ENCODE measurements at regions not wholly inside any gene's neighbourhood (a gene's known extent, or its start where the extent isn't known, plus 50 kb on each side); places are given as distances from the start of the nearest gene placed in this dataset.

DNA sequence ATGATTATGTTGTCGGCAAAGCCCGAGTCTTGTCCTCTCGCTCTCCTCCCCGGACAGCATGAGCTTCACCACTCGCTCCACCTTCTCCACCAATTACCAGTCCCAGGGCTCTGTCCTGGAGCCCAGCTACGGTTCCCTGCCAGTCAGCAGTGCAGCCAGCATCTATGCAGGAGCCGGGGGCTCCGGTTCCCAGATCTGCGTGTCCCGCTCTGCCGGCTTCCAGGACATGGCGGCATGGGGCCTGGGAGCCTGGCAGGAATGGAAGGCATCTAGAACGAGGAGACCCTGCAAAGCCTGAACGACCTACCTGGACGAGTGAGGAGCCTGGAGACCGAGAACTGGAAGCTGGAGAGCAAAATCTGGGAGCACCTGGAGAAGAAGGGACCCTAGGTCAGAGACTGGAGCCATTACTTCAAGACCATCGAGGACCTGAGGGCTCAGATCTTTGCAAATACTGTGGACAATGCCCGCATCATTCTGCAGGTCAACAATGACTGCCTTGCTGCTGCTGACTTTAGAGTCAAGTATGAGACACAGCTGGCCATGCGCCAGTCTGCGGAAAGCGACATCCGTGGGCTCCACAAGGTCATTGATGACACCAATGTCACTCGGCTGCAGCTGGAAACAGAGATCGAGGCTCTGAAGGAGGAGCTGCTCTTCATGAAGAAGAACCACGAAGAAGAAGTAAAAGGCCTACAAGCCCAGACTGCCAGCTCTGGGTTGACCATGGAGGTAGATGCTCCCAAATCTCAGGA is 101.3 kb upstream of the MAN2A1 start:
- no peak overlapping the region for H3K4me3 ChIP-seq (replicated peaks in 1 of 2; ENCODE audit: low read depth in 1 of 2, low read length in 2 of 2)
- no peak for TF ChIP-seq JUND (IDR thresholded peaks at IDR 0.05)
- no peak for TF ChIP-seq RAD21 (IDR thresholded peaks at IDR 0.05; ENCODE audit: low read depth)
- TF ChIP-seq EZH2phosphoT487 (IDR thresholded peaks at IDR 0.05; ENCODE audit: borderline replicate concordance) = no peak
- no peak for TF ChIP-seq SIN3A (IDR thresholded peaks at IDR 0.05; ENCODE audit: low read depth)
- TF ChIP-seq, protein P1, sequence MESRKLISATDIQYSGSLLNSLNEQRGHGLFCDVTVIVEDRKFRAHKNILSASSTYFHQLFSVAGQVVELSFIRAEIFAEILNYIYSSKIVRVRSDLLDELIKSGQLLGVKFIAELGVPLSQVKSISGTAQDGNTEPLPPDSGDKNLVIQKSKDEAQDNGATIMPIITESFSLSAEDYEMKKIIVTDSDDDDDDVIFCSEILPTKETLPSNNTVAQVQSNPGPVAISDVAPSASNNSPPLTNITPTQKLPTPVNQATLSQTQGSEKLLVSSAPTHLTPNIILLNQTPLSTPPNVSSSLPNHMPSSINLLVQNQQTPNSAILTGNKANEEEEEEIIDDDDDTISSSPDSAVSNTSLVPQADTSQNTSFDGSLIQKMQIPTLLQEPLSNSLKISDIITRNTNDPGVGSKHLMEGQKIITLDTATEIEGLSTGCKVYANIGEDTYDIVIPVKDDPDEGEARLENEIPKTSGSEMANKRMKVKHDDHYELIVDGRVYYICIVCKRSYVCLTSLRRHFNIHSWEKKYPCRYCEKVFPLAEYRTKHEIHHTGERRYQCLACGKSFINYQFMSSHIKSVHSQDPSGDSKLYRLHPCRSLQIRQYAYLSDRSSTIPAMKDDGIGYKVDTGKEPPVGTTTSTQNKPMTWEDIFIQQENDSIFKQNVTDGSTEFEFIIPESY (IDR thresholded peaks at IDR 0.05; ENCODE audit: extremely low read depth, insufficient replicate concordance, low read length) = no peak
- TF ChIP-seq, protein P2, sequence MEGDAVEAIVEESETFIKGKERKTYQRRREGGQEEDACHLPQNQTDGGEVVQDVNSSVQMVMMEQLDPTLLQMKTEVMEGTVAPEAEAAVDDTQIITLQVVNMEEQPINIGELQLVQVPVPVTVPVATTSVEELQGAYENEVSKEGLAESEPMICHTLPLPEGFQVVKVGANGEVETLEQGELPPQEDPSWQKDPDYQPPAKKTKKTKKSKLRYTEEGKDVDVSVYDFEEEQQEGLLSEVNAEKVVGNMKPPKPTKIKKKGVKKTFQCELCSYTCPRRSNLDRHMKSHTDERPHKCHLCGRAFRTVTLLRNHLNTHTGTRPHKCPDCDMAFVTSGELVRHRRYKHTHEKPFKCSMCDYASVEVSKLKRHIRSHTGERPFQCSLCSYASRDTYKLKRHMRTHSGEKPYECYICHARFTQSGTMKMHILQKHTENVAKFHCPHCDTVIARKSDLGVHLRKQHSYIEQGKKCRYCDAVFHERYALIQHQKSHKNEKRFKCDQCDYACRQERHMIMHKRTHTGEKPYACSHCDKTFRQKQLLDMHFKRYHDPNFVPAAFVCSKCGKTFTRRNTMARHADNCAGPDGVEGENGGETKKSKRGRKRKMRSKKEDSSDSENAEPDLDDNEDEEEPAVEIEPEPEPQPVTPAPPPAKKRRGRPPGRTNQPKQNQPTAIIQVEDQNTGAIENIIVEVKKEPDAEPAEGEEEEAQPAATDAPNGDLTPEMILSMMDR (IDR thresholded peaks at IDR 0.05 in 2 of 3, conservative IDR thresholded peaks at IDR 0.05 in 1 of 3; ENCODE audit: borderline replicate concordance in 1 of 3, insufficient read depth in 1 of 3, low read depth in 2 of 3, low read length in 2 of 3) = no peak
- TF ChIP-seq TCF7L2 (IDR thresholded peaks at IDR 0.05; ENCODE audit: borderline replicate concordance, extremely low read depth, insufficient read depth, insufficient read length) = no peak
- TF ChIP-seq, protein P3, sequence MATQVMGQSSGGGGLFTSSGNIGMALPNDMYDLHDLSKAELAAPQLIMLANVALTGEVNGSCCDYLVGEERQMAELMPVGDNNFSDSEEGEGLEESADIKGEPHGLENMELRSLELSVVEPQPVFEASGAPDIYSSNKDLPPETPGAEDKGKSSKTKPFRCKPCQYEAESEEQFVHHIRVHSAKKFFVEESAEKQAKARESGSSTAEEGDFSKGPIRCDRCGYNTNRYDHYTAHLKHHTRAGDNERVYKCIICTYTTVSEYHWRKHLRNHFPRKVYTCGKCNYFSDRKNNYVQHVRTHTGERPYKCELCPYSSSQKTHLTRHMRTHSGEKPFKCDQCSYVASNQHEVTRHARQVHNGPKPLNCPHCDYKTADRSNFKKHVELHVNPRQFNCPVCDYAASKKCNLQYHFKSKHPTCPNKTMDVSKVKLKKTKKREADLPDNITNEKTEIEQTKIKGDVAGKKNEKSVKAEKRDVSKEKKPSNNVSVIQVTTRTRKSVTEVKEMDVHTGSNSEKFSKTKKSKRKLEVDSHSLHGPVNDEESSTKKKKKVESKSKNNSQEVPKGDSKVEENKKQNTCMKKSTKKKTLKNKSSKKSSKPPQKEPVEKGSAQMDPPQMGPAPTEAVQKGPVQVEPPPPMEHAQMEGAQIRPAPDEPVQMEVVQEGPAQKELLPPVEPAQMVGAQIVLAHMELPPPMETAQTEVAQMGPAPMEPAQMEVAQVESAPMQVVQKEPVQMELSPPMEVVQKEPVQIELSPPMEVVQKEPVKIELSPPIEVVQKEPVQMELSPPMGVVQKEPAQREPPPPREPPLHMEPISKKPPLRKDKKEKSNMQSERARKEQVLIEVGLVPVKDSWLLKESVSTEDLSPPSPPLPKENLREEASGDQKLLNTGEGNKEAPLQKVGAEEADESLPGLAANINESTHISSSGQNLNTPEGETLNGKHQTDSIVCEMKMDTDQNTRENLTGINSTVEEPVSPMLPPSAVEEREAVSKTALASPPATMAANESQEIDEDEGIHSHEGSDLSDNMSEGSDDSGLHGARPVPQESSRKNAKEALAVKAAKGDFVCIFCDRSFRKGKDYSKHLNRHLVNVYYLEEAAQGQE (IDR thresholded peaks at IDR 0.05; ENCODE audit: low read depth) = no peak
- TF ChIP-seq CEBPB (IDR thresholded peaks at IDR 0.05; ENCODE audit: low read depth) = no peak
- no peak for TF ChIP-seq POLR2AphosphoS5 (IDR thresholded peaks at IDR 0.05; ENCODE audit: low read depth, low read length)
- TF ChIP-seq ZFX (IDR thresholded peaks at IDR 0.05) = no peak
- no peaks in the 10 kb centered on the region for H4K20me1 ChIP-seq (ENCODE audit: insufficient read depth)
- no peak overlapping the region for H3K4me2 ChIP-seq (ENCODE audit: low read length)
- DNase-seq (ENCODE audit: low read depth, low spot score) (no peak), ATAC-seq (no peak)
- no TSS peak for BruUV-seq (replicated peaks)
- RAD21 ChIA-PET (ENCODE audit: low non-redundant PET in 1 of 2, low total read pairs in 2 of 2, uncharacterized antibody in 2 of 2, unreplicated experiment in 2 of 2) = no interaction called here
- H3K36me3 ChIP-seq (ENCODE audit: control insufficient read depth in 1 of 2, insufficient read depth in 2 of 2, low read length in 2 of 2) = no peaks in the 10 kb centered on the region
- POLR2A ChIA-PET = no interaction called here
- intact Hi-C loops (cut with micrococcal nuclease) = no loop called here
- no peak overlapping the region for H2AFZ ChIP-seq (ENCODE audit: low read depth, low read length, poor library complexity, severe bottlenecking)
- H3K9me3 ChIP-seq (ENCODE audit: control insufficient read depth in 1 of 2, insufficient read depth in 1 of 2, low read depth in 1 of 2, low read length in 2 of 2) = no peaks in the 10 kb centered on the region
- H3K9ac ChIP-seq (ENCODE audit: low read length) = no peak overlapping the region
- no peaks in the 10 kb centered on the region for H3K9me2 ChIP-seq (ENCODE audit: insufficient read depth)
- peaks cover 6% of the 10 kb centered on the region; the same call in 1 of the 2 replicates for H3K27me3 ChIP-seq (ENCODE audit: insufficient read depth, low read length)
- no peaks in the 10 kb centered on the region for H3K79me2 ChIP-seq (ENCODE audit: insufficient read depth, low read length)
- H3K27ac ChIP-seq (ENCODE audit: low read depth, low read length) = no peak overlapping the region
- H3K4me1 ChIP-seq (ENCODE audit: control insufficient read depth in 1 of 2, insufficient read depth in 2 of 2, low read length in 2 of 2) = no peaks in the 10 kb centered on the region
- CTCF ChIA-PET = no interaction called here

Measured in HCT116 (cell line).